ENCODE measurements at regions not wholly inside any gene's neighbourhood (a gene's known extent, or its start where the extent isn't known, plus 50 kb on each side); places are given as distances from the start of the nearest gene placed in this dataset.

- no peaks in the 10 kb centered on the region for H3K36me3 ChIP-seq (ENCODE audit: control insufficient read depth, insufficient read depth, low read length)
- WGBS (ENCODE audit: insufficient coverage, low lambda C conversion rate) = no CpG with 5 or more reads among the region's 1 CpG
- no peak for DNase-seq
- H3K4me3 ChIP-seq (ENCODE audit: low read length) = no peak overlapping the region
- no peak overlapping the region for H3K27ac ChIP-seq (ENCODE audit: low read length)
- no peaks in the 10 kb centered on the region for H3K4me1 ChIP-seq (ENCODE audit: control insufficient read depth, insufficient read depth, low read length)
- H3K27me3 ChIP-seq (ENCODE audit: control insufficient read depth, insufficient read depth, low read length) = peaks cover 17% of the 10 kb centered on the region
- H3K9me3 ChIP-seq (ENCODE audit: control insufficient read depth, low read depth, low read length) = no peaks in the 10 kb centered on the region
These were observed 95.7 kb downstream of the FASLG start for GRCh38 chr1:172754609-172755008.

GRCh38 chr1:172755099-172755498 lies 96.2 kb downstream of the FASLG start:
- Histone ChIP-seq H3K4me3 (ENCODE audit: low read length) (no peak overlapping the region), H3K4me1 (ENCODE audit: control insufficient read depth, insufficient read depth, low read length) (no peaks in the 10 kb centered on the region), H3K9me3 (ENCODE audit: control insufficient read depth, low read depth, low read length) (no peaks in the 10 kb centered on the region), H3K27me3 (ENCODE audit: control insufficient read depth, insufficient read depth, low read length) (peaks cover 18% of the 10 kb centered on the region), H3K36me3 (ENCODE audit: control insufficient read depth, insufficient read depth, low read length) (no peaks in the 10 kb centered on the region), H3K27ac (ENCODE audit: low read length) (no peak overlapping the region)
- no peak for DNase-seq
- WGBS (ENCODE audit: insufficient coverage, low lambda C conversion rate) = 100% methylated on average over 6 of the region's 7 CpGs

GRCh38 chr1:172756024-172756423 lies 97.1 kb downstream of the FASLG start:
- no peaks in the 10 kb centered on the region for H3K9me3 ChIP-seq (ENCODE audit: control insufficient read depth, low read depth, low read length)
- H3K27ac ChIP-seq (ENCODE audit: low read length) = no peak overlapping the region
- H3K36me3 ChIP-seq (ENCODE audit: control insufficient read depth, insufficient read depth, low read length) = no peaks in the 10 kb centered on the region
- no peak for DNase-seq
- peaks cover 20% of the 10 kb centered on the region for H3K27me3 ChIP-seq (ENCODE audit: control insufficient read depth, insufficient read depth, low read length)
- no peaks in the 10 kb centered on the region for H3K4me1 ChIP-seq (ENCODE audit: control insufficient read depth, insufficient read depth, low read length)
- 60% methylated on average over 1 of the region's 4 CpGs for WGBS (ENCODE audit: insufficient coverage, low lambda C conversion rate)
- no peak overlapping the region for H3K4me3 ChIP-seq (ENCODE audit: low read length)

- Histone ChIP-seq H3K4me1 (ENCODE audit: control insufficient read depth, insufficient read depth, low read length) (no peaks in the 10 kb centered on the region), H3K27ac (ENCODE audit: low read length) (no peak overlapping the region), H3K9me3 (ENCODE audit: control insufficient read depth, low read depth, low read length) (no peaks in the 10 kb centered on the region), H3K27me3 (ENCODE audit: control insufficient read depth, insufficient read depth, low read length) (peaks cover 18% of the 10 kb centered on the region), H3K4me3 (ENCODE audit: low read length) (no peak overlapping the region), H3K36me3 (ENCODE audit: control insufficient read depth, insufficient read depth, low read length) (no peaks in the 10 kb centered on the region)
- no peak for DNase-seq
- no CpG with 5 or more reads among the region's 2 CpGs for WGBS (ENCODE audit: insufficient coverage, low lambda C conversion rate)
These were observed 99.4 kb downstream of the FASLG start for GRCh38 chr1:172758259-172758658.

GRCh38 chr1:172760121-172760520 lies 101.2 kb downstream of the FASLG start:
- WGBS (ENCODE audit: insufficient coverage, low lambda C conversion rate) = 80% methylated on average over 1 of the region's 3 CpGs

GRCh38 chr1:172761581-172762486 lies 102.9 kb downstream of the FASLG start:
- H3K4me3 ChIP-seq (ENCODE audit: low read length) = no peak overlapping the region
- 100% methylated on average over 1 of the region's 3 CpGs for WGBS (ENCODE audit: insufficient coverage, low lambda C conversion rate)
- no peaks in the 10 kb centered on the region for H3K36me3 ChIP-seq (ENCODE audit: control insufficient read depth, insufficient read depth, low read length)
- no peak overlapping the region for H3K27ac ChIP-seq (ENCODE audit: low read length)
- no peaks in the 10 kb centered on the region for H3K4me1 ChIP-seq (ENCODE audit: control insufficient read depth, insufficient read depth, low read length)
- DNase-seq = no peak
- peaks cover 13% of the 10 kb centered on the region for H3K27me3 ChIP-seq (ENCODE audit: control insufficient read depth, insufficient read depth, low read length)
- no peaks in the 10 kb centered on the region for H3K9me3 ChIP-seq (ENCODE audit: control insufficient read depth, low read depth, low read length)

More at GRCh38 chr1:172760121-172760520, 101.2 kb downstream of the FASLG start:
- Histone ChIP-seq H3K27me3 (ENCODE audit: control insufficient read depth, insufficient read depth, low read length) (peaks cover 13% of the 10 kb centered on the region), H3K36me3 (ENCODE audit: control insufficient read depth, insufficient read depth, low read length) (no peaks in the 10 kb centered on the region), H3K27ac (ENCODE audit: low read length) (no peak overlapping the region), H3K4me1 (ENCODE audit: control insufficient read depth, insufficient read depth, low read length) (no peaks in the 10 kb centered on the region), H3K4me3 (ENCODE audit: low read length) (no peak overlapping the region), H3K9me3 (ENCODE audit: control insufficient read depth, low read depth, low read length) (no peaks in the 10 kb centered on the region)
- no peak for DNase-seq

- DNase-seq = no peak
- Histone ChIP-seq H3K36me3 (ENCODE audit: control insufficient read depth, insufficient read depth, low read length) (no peaks in the 10 kb centered on the region), H3K4me3 (ENCODE audit: low read length) (no peak overlapping the region), H3K27ac (ENCODE audit: low read length) (no peak overlapping the region), H3K9me3 (ENCODE audit: control insufficient read depth, low read depth, low read length) (no peaks in the 10 kb centered on the region), H3K27me3 (ENCODE audit: control insufficient read depth, insufficient read depth, low read length) (peaks cover 8% of the 10 kb centered on the region), H3K4me1 (ENCODE audit: control insufficient read depth, insufficient read depth, low read length) (no peaks in the 10 kb centered on the region)
- WGBS (ENCODE audit: insufficient coverage, low lambda C conversion rate) = no CpG with 5 or more reads among the region's 2 CpGs
These were observed 104.2 kb downstream of the FASLG start for GRCh38 chr1:172763057-172763456.

GRCh38 chr1:172764378-172764777 lies 105.5 kb downstream of the FASLG start:
- WGBS (ENCODE audit: insufficient coverage, low lambda C conversion rate) = 17% methylated on average over 1 of the region's 3 CpGs
- no peak overlapping the region for H3K27ac ChIP-seq (ENCODE audit: low read length)
- no peaks in the 10 kb centered on the region for H3K9me3 ChIP-seq (ENCODE audit: control insufficient read depth, low read depth, low read length)
- H3K27me3 ChIP-seq (ENCODE audit: control insufficient read depth, insufficient read depth, low read length) = peaks cover 4% of the 10 kb centered on the region
- no peak for DNase-seq
- H3K4me3 ChIP-seq (ENCODE audit: low read length) = no peak overlapping the region
- H3K36me3 ChIP-seq (ENCODE audit: control insufficient read depth, insufficient read depth, low read length) = no peaks in the 10 kb centered on the region
- H3K4me1 ChIP-seq (ENCODE audit: control insufficient read depth, insufficient read depth, low read length) = no peaks in the 10 kb centered on the region

GRCh38 chr1:172766462-172766861 lies 107.6 kb downstream of the FASLG start:
- H3K27ac ChIP-seq (ENCODE audit: low read length) = no peak overlapping the region
- H3K9me3 ChIP-seq (ENCODE audit: control insufficient read depth, low read depth, low read length) = no peaks in the 10 kb centered on the region
- H3K4me1 ChIP-seq (ENCODE audit: control insufficient read depth, insufficient read depth, low read length) = no peaks in the 10 kb centered on the region
- DNase-seq = no peak
- no peaks in the 10 kb centered on the region for H3K36me3 ChIP-seq (ENCODE audit: control insufficient read depth, insufficient read depth, low read length)
- no peak overlapping the region for H3K4me3 ChIP-seq (ENCODE audit: low read length)
- H3K27me3 ChIP-seq (ENCODE audit: control insufficient read depth, insufficient read depth, low read length) = no peaks in the 10 kb centered on the region
- no CpG with 5 or more reads among the region's 4 CpGs for WGBS (ENCODE audit: insufficient coverage, low lambda C conversion rate)

GRCh38 chr1:172770071-172770470 lies 111.2 kb downstream of the FASLG start:
- Histone ChIP-seq H3K9me3 (ENCODE audit: control insufficient read depth, low read depth, low read length) (no peaks in the 10 kb centered on the region), H3K4me3 (ENCODE audit: low read length) (no peak overlapping the region), H3K27me3 (ENCODE audit: control insufficient read depth, insufficient read depth, low read length) (no peaks in the 10 kb centered on the region), H3K27ac (ENCODE audit: low read length) (no peak overlapping the region), H3K4me1 (ENCODE audit: control insufficient read depth, insufficient read depth, low read length) (no peaks in the 10 kb centered on the region), H3K36me3 (ENCODE audit: control insufficient read depth, insufficient read depth, low read length) (no peaks in the 10 kb centered on the region)
- no peak for DNase-seq
- WGBS (ENCODE audit: insufficient coverage, low lambda C conversion rate) = no CpG with 5 or more reads among the region's 1 CpG

- Histone ChIP-seq H3K9me3 (ENCODE audit: control insufficient read depth, low read depth, low read length) (no peaks in the 10 kb centered on the region), H3K4me1 (ENCODE audit: control insufficient read depth, insufficient read depth, low read length) (no peaks in the 10 kb centered on the region), H3K27me3 (ENCODE audit: control insufficient read depth, insufficient read depth, low read length) (no peaks in the 10 kb centered on the region), H3K27ac (ENCODE audit: low read length) (no peak overlapping the region), H3K4me3 (ENCODE audit: low read length) (no peak overlapping the region), H3K36me3 (ENCODE audit: control insufficient read depth, insufficient read depth, low read length) (no peaks in the 10 kb centered on the region)
- WGBS (ENCODE audit: insufficient coverage, low lambda C conversion rate) = 83% methylated on average over 1 of the region's 3 CpGs
- no peak for DNase-seq
These were observed 115.7 kb downstream of the FASLG start for GRCh38 chr1:172774561-172774960.

Data from large intestine (tissue), 3 donors.